ENCODE measurements at regions not wholly inside any gene's neighbourhood (a gene's known extent, or its start where the extent isn't known, plus 50 kb on each side); places are given as distances from the start of the nearest gene placed in this dataset.

- TF ChIP-seq EZH2phosphoT487 (IDR thresholded peaks at IDR 0.05; ENCODE audit: low read length), result no peak
- no peak for TF ChIP-seq CTCF (IDR thresholded peaks at IDR 0.05; ENCODE audit: low read length)
- no peak for TF ChIP-seq EZH2 (optimal IDR thresholded peaks at IDR 0.05; ENCODE audit: low read depth, low read length)
Measured at GRCh38 chr5:157912621-157913325, 53.8 kb upstream of the CLINT1 start.

Data from MM.1S (cell line).